ENCODE measurements at regions not wholly inside any gene's neighbourhood (a gene's known extent, or its start where the extent isn't known, plus 50 kb on each side); places are given as distances from the start of the nearest gene placed in this dataset.

- no peaks in the 10 kb centered on the region for H3K4me1 Mint-ChIP-seq
- no peak for DNase-seq (ENCODE audit: low read depth, low spot score)
- no peak overlapping the region for H3K4me3 Mint-ChIP-seq
- TF ChIP-seq CTCF (conservative IDR thresholded peaks at IDR 0.05), result no peak
- no peaks in the 10 kb centered on the region for H3K36me3 Mint-ChIP-seq (ENCODE audit: low read depth)
- H3K9me3 Mint-ChIP-seq, result no peaks in the 10 kb centered on the region
- no peaks in the 10 kb centered on the region for H3K27me3 Mint-ChIP-seq (ENCODE audit: low read depth)
- H3K27ac Mint-ChIP-seq (ENCODE audit: unreplicated experiment), result no peak overlapping the region
These were observed 438.1 kb downstream of the PRDM2 start for GRCh38 chr1:14138135-14138506.

- H3K9me3 Mint-ChIP-seq, result no peaks in the 10 kb centered on the region
- H3K27me3 Mint-ChIP-seq (ENCODE audit: low read depth), result no peaks in the 10 kb centered on the region
- H3K4me3 Mint-ChIP-seq, result no peak overlapping the region
These were observed 438.7 kb downstream of the PRDM2 start for GRCh38 chr1:14138687-14139086.

GRCh38 chr1:14140831-14141401 is 440.9 kb downstream of the PRDM2 start:
- Mint-ChIP-seq H3K4me3 (no peak overlapping the region), H3K9me3 (no peaks in the 10 kb centered on the region), H3K27ac (ENCODE audit: unreplicated experiment) (no peak overlapping the region), H3K36me3 (ENCODE audit: low read depth) (no peaks in the 10 kb centered on the region), H3K4me1 (no peaks in the 10 kb centered on the region), H3K27me3 (ENCODE audit: low read depth) (no peaks in the 10 kb centered on the region)
- no peak for TF ChIP-seq CTCF (conservative IDR thresholded peaks at IDR 0.05)
- DNase-seq (ENCODE audit: low read depth, low spot score), result no peak

More at GRCh38 chr1:14138687-14139086, 438.7 kb downstream of the PRDM2 start:
- TF ChIP-seq CTCF (conservative IDR thresholded peaks at IDR 0.05), result no peak
- Mint-ChIP-seq H3K4me1 (no peaks in the 10 kb centered on the region), H3K36me3 (ENCODE audit: low read depth) (no peaks in the 10 kb centered on the region), H3K27ac (ENCODE audit: unreplicated experiment) (no peak overlapping the region)
- DNase-seq (ENCODE audit: low read depth, low spot score), result no peak

- Mint-ChIP-seq H3K4me3 (no peak overlapping the region), H3K4me1 (no peaks in the 10 kb centered on the region), H3K9me3 (no peaks in the 10 kb centered on the region), H3K27ac (ENCODE audit: unreplicated experiment) (no peak overlapping the region), H3K36me3 (ENCODE audit: low read depth) (no peaks in the 10 kb centered on the region), H3K27me3 (ENCODE audit: low read depth) (no peaks in the 10 kb centered on the region)
- TF ChIP-seq CTCF (conservative IDR thresholded peaks at IDR 0.05), result no peak
- DNase-seq (ENCODE audit: low read depth, low spot score), result no peak
These were observed 441.7 kb downstream of the PRDM2 start for GRCh38 chr1:14141656-14142055.

- Mint-ChIP-seq H3K9me3 (no peaks in the 10 kb centered on the region), H3K27me3 (ENCODE audit: low read depth) (no peaks in the 10 kb centered on the region), H3K27ac (ENCODE audit: unreplicated experiment) (no peak overlapping the region), H3K4me3 (no peak overlapping the region), H3K4me1 (no peaks in the 10 kb centered on the region), H3K36me3 (ENCODE audit: low read depth) (no peaks in the 10 kb centered on the region)
- DNase-seq (ENCODE audit: low read depth, low spot score), result no peak
- no peak for TF ChIP-seq CTCF (conservative IDR thresholded peaks at IDR 0.05)
These were observed 442.6 kb downstream of the PRDM2 start for GRCh38 chr1:14142397-14143100.
